ENCODE measurements at regions not wholly inside any gene's neighbourhood (a gene's known extent, or its start where the extent isn't known, plus 50 kb on each side); places are given as distances from the start of the nearest gene placed in this dataset.

- H3K9ac ChIP-seq (ENCODE audit: low read length): no peak overlapping the region
- no peaks in the 10 kb centered on the region for H3K27me3 ChIP-seq (ENCODE audit: insufficient read depth, low read depth, low read length)
- H3K79me2 ChIP-seq (replicated peaks; ENCODE audit: insufficient read depth, low read length): no peaks in the 10 kb centered on the region
- H3K9me3 ChIP-seq (ENCODE audit: low read length): no peaks in the 10 kb centered on the region
- H3K4me3 ChIP-seq (ENCODE audit: low read length): no peak overlapping the region
- no peak overlapping the region for H3K27ac ChIP-seq (ENCODE audit: low read length)
- H3K4me2 ChIP-seq (ENCODE audit: low read length): no peak overlapping the region
- H4K20me1 ChIP-seq (ENCODE audit: insufficient read depth): no peaks in the 10 kb centered on the region
- no peaks in the 10 kb centered on the region for H3K36me3 ChIP-seq (ENCODE audit: insufficient read depth, low read length)
- H3K9me2 ChIP-seq (ENCODE audit: insufficient read depth, low read length): no peaks in the 10 kb centered on the region
- TF ChIP-seq RAD21 (conservative IDR thresholded peaks at IDR 0.05): no peak
- TF ChIP-seq EP300 (conservative IDR thresholded peaks at IDR 0.05; ENCODE audit: poor library complexity, severe bottlenecking): no peak
- TF ChIP-seq EZH2 (IDR thresholded peaks at IDR 0.05; ENCODE audit: borderline replicate concordance, insufficient read depth, low read length, poor library complexity, severe bottlenecking): no peak
- no peak for TF ChIP-seq REST (IDR thresholded peaks at IDR 0.05; ENCODE audit: borderline replicate concordance)
- TF ChIP-seq CTCF (IDR thresholded peaks at IDR 0.05; ENCODE audit: poor library complexity, severe bottlenecking): no peak
- no peak for TF ChIP-seq TAF1 (IDR thresholded peaks at IDR 0.05; ENCODE audit: low read depth)
- TF ChIP-seq MXI1 (conservative IDR thresholded peaks at IDR 0.05; ENCODE audit: poor library complexity, severe bottlenecking): no peak
- TF ChIP-seq POLR2AphosphoS5 (IDR thresholded peaks at IDR 0.05): no peak
- no peak for TF ChIP-seq SMC3 (conservative IDR thresholded peaks at IDR 0.05; ENCODE audit: poor library complexity)
- no peaks in the 10 kb centered on the region for H3F3A ChIP-seq (ENCODE audit: insufficient read depth, low read length, poor library complexity, severe bottlenecking)
- H2AFZ ChIP-seq (ENCODE audit: low read depth, low read length): no peak overlapping the region
Observed at GRCh38 chr3:70822669-70823068, 510.2 kb upstream of the MDFIC2 start.

GRCh38 chr3:70821602-70822001 lies 509.2 kb upstream of the MDFIC2 start:
- Histone ChIP-seq H3K36me3 (ENCODE audit: insufficient read depth, low read length) (no peaks in the 10 kb centered on the region), H3F3A (ENCODE audit: insufficient read depth, low read length, poor library complexity, severe bottlenecking) (no peaks in the 10 kb centered on the region), H3K4me2 (ENCODE audit: low read length) (no peak overlapping the region), H3K4me3 (ENCODE audit: low read length) (no peak overlapping the region), H3K79me2 (replicated peaks; ENCODE audit: insufficient read depth, low read length) (no peaks in the 10 kb centered on the region), H2AFZ (ENCODE audit: low read depth, low read length) (no peak overlapping the region), H3K27ac (ENCODE audit: low read length) (no peak overlapping the region), H3K9me2 (ENCODE audit: insufficient read depth, low read length) (no peaks in the 10 kb centered on the region), H3K27me3 (ENCODE audit: insufficient read depth, low read depth, low read length) (no peaks in the 10 kb centered on the region), H3K9ac (ENCODE audit: low read length) (no peak overlapping the region), H3K9me3 (ENCODE audit: low read length) (no peaks in the 10 kb centered on the region), H4K20me1 (ENCODE audit: insufficient read depth) (no peaks in the 10 kb centered on the region)
- TF ChIP-seq EP300 (conservative IDR thresholded peaks at IDR 0.05; ENCODE audit: poor library complexity, severe bottlenecking) (no peak), POLR2AphosphoS5 (IDR thresholded peaks at IDR 0.05) (no peak), SMC3 (conservative IDR thresholded peaks at IDR 0.05; ENCODE audit: poor library complexity) (no peak), RAD21 (conservative IDR thresholded peaks at IDR 0.05) (no peak), EZH2 (IDR thresholded peaks at IDR 0.05; ENCODE audit: borderline replicate concordance, insufficient read depth, low read length, poor library complexity, severe bottlenecking) (no peak), REST (IDR thresholded peaks at IDR 0.05; ENCODE audit: borderline replicate concordance) (no peak), CTCF (IDR thresholded peaks at IDR 0.05; ENCODE audit: poor library complexity, severe bottlenecking) (no peak), MXI1 (conservative IDR thresholded peaks at IDR 0.05; ENCODE audit: poor library complexity, severe bottlenecking) (no peak), TAF1 (IDR thresholded peaks at IDR 0.05; ENCODE audit: low read depth) (no peak)

Measured in neural cell (in vitro differentiated cells).